Ectodermal cell (in vitro differentiated cells): ENCODE measurements at regions not wholly inside any gene's neighbourhood (a gene's known extent, or its start where the extent isn't known, plus 50 kb on each side); places are given as distances from the start of the nearest gene placed in this dataset.

Source experiments
- H3K27ac ChIP-seq: 2 replicates; pipeline ENCODE4 v1.7.0; 2013; ENCODE audit warnings: mild to moderate bottlenecking, low read depth, low read length; ENCODE audit not compliant: insufficient read depth, poor library complexity, severe bottlenecking
- H3K27me3 ChIP-seq: 2 replicates; pipeline ENCODE4 v1.7.0; 2013; ENCODE audit warnings: mild to moderate bottlenecking, low read length; ENCODE audit not compliant: insufficient read depth, control insufficient read depth, poor library complexity, severe bottlenecking
- H3K36me3 ChIP-seq: one replicate; pipeline ENCODE4 v1.7.0; 2013; ENCODE audit warnings: low read length; ENCODE audit not compliant: control insufficient read depth, insufficient read depth
- H3K4me1 ChIP-seq: one replicate; pipeline ENCODE4 v1.7.0; 2013; ENCODE audit warnings: low read length; ENCODE audit not compliant: control insufficient read depth, insufficient read depth
- H3K4me3 ChIP-seq: 2 replicates; pipeline ENCODE4 v1.7.0; 2013; ENCODE audit warnings: low read depth, low read length, control low read depth; ENCODE audit not compliant: insufficient read depth
- H3K9me3 ChIP-seq: 2 replicates; pipeline ENCODE4 v1.7.0; 2013; ENCODE audit warnings: mild to moderate bottlenecking, low read length, moderate library complexity; ENCODE audit not compliant: control insufficient read depth
- WGBS, 2 experiments: methylation state at CpG; one replicate each; pipeline ENCODE4 v1.1.7; 2013; ENCODE audit warnings: missing lambda C conversion rate in 2 of 2; 5-methylcytosine and 5-hydroxymethylcytosine counted together

GRCh38 chr21:20661246-20661645 is 337.0 kb upstream of the NCAM2 start:
- H3K4me3 ChIP-seq: no peak overlapping the region
- peak overlapping the region; percentile 74 for H3K27ac ChIP-seq
- H3K27me3 ChIP-seq: no peaks in the 10 kb centered on the region
- no peaks in the 10 kb centered on the region for H3K9me3 ChIP-seq
- peaks cover 16% of the 10 kb centered on the region for H3K4me1 ChIP-seq
- no peaks in the 10 kb centered on the region for H3K36me3 ChIP-seq
- 33 to 35% methylated on average over 4 of the region's 4 CpGs for WGBS, 2 experiments

- Histone ChIP-seq H3K27me3 (no peaks in the 10 kb centered on the region), H3K36me3 (no peaks in the 10 kb centered on the region), H3K4me1 (peaks cover 16% of the 10 kb centered on the region), H3K9me3 (no peaks in the 10 kb centered on the region), H3K4me3 (no peak overlapping the region), H3K27ac (peak overlapping the region; percentile 74)
Observed at GRCh38 chr21:20661745-20662422, 336.3 kb upstream of the NCAM2 start.

- no peak overlapping the region for H3K4me3 ChIP-seq
- H3K27ac ChIP-seq: no peak overlapping the region
- 17 to 24% methylated on average over 2 of the region's 2 CpGs for WGBS, 2 experiments
- no peaks in the 10 kb centered on the region for H3K27me3 ChIP-seq
- H3K4me1 ChIP-seq: peaks cover 16% of the 10 kb centered on the region
- H3K36me3 ChIP-seq: no peaks in the 10 kb centered on the region
- H3K9me3 ChIP-seq: no peaks in the 10 kb centered on the region
Observed at GRCh38 chr21:20662514-20662913, 335.7 kb upstream of the NCAM2 start.

- no peak overlapping the region for H3K4me3 ChIP-seq
- H3K9me3 ChIP-seq: no peaks in the 10 kb centered on the region
- no peaks in the 10 kb centered on the region for H3K4me1 ChIP-seq
- H3K36me3 ChIP-seq: no peaks in the 10 kb centered on the region
- H3K27ac ChIP-seq: no peak overlapping the region
- WGBS, 2 experiments: 89 to 96% methylated on average over 2 of the region's 2 CpGs
- H3K27me3 ChIP-seq: no peaks in the 10 kb centered on the region
Observed at GRCh38 chr21:20667931-20668330, 330.3 kb upstream of the NCAM2 start.

- no peak overlapping the region for H3K4me3 ChIP-seq
- H3K9me3 ChIP-seq: no peaks in the 10 kb centered on the region
- H3K4me1 ChIP-seq: no peaks in the 10 kb centered on the region
- H3K36me3 ChIP-seq: no peaks in the 10 kb centered on the region
- no peak overlapping the region for H3K27ac ChIP-seq
- WGBS, 2 experiments: 91% methylated on average over 1 of the region's 1 CpG; no CpG with 5 or more reads in 1 of the 2 experiments
- no peaks in the 10 kb centered on the region for H3K27me3 ChIP-seq
Observed at GRCh38 chr21:20685475-20685874, 312.7 kb upstream of the NCAM2 start.

GRCh38 chr21:20698585-20698984 is 299.6 kb upstream of the NCAM2 start:
- no peaks in the 10 kb centered on the region for H3K27me3 ChIP-seq
- no peak overlapping the region for H3K27ac ChIP-seq

GRCh38 chr21:20701235-20701634 is 297.0 kb upstream of the NCAM2 start:
- no peaks in the 10 kb centered on the region for H3K27me3 ChIP-seq
- no peaks in the 10 kb centered on the region for H3K4me1 ChIP-seq
- no peaks in the 10 kb centered on the region for H3K9me3 ChIP-seq
- 92 to 94% methylated on average over 5 of the region's 6 CpGs for WGBS, 2 experiments
- no peak overlapping the region for H3K27ac ChIP-seq
- H3K36me3 ChIP-seq: no peaks in the 10 kb centered on the region
- no peak overlapping the region for H3K4me3 ChIP-seq

More at GRCh38 chr21:20698585-20698984, 299.6 kb upstream of the NCAM2 start:
- H3K36me3 ChIP-seq: no peaks in the 10 kb centered on the region
- H3K4me3 ChIP-seq: no peak overlapping the region
- 85 to 87% methylated on average over 1 of the region's 1 CpG for WGBS, 2 experiments
- no peaks in the 10 kb centered on the region for H3K4me1 ChIP-seq
- H3K9me3 ChIP-seq: no peaks in the 10 kb centered on the region

GRCh38 chr21:20703112-20703767 is 295.0 kb upstream of the NCAM2 start:
- Histone ChIP-seq H3K27ac (no peak overlapping the region), H3K27me3 (no peaks in the 10 kb centered on the region), H3K4me1 (no peaks in the 10 kb centered on the region), H3K9me3 (no peaks in the 10 kb centered on the region), H3K36me3 (no peaks in the 10 kb centered on the region), H3K4me3 (no peak overlapping the region)
- 92 to 95% methylated on average over 3 of the region's 4 CpGs for WGBS, 2 experiments

GRCh38 chr21:20720623-20721022 is 277.6 kb upstream of the NCAM2 start:
- no peaks in the 10 kb centered on the region for H3K9me3 ChIP-seq
- no peaks in the 10 kb centered on the region for H3K4me1 ChIP-seq
- H3K4me3 ChIP-seq: no peak overlapping the region
- no peak overlapping the region for H3K27ac ChIP-seq
- H3K36me3 ChIP-seq: no peaks in the 10 kb centered on the region
- H3K27me3 ChIP-seq: no peaks in the 10 kb centered on the region
- 95 to 98% methylated on average over 2 of the region's 2 CpGs for WGBS, 2 experiments

- no peak overlapping the region for H3K4me3 ChIP-seq
- 95 to 96% methylated on average over 6 of the region's 6 CpGs for WGBS, 2 experiments
- no peaks in the 10 kb centered on the region for H3K27me3 ChIP-seq
- no peaks in the 10 kb centered on the region for H3K36me3 ChIP-seq
- no peak overlapping the region for H3K27ac ChIP-seq
- no peaks in the 10 kb centered on the region for H3K9me3 ChIP-seq
- H3K4me1 ChIP-seq: no peaks in the 10 kb centered on the region
Observed at GRCh38 chr21:20721151-20721550, 277.1 kb upstream of the NCAM2 start.
